Liver (tissue), 8 donors: ENCODE measurements at regions not wholly inside any gene's neighbourhood (a gene's known extent, or its start where the extent isn't known, plus 50 kb on each side); places are given as distances from the start of the nearest gene placed in this dataset.
"Not testable (repeated sequence)": the region's sequence is repeated elsewhere in the genome, so short reads cannot be mapped to it uniquely, and the experiment has no call there.

ENCODE experiments used
- DNase-seq: peaks from one replicate; pipeline ENCODE4 v3.0.0-alpha.2; 2017; ENCODE audit warnings: low spot score
- H3K27ac ChIP-seq, 2 donors: one replicate each; pipeline ENCODE4 v1.7.0; 2013; ENCODE audit warnings: inconsistent platforms in 2 of 2, low read length in 2 of 2, control low read depth in 1 of 2, low read depth in 1 of 2, mild to moderate bottlenecking in 1 of 2
- H3K27me3 ChIP-seq, 4 donors: one replicate each; pipeline versions ENCODE4 v1.6.1 to v1.7.0; 2013; ENCODE audit warnings: low read length in 3 of 4, inconsistent platforms in 1 of 4, mild to moderate bottlenecking in 1 of 4, moderate library complexity in 1 of 4; ENCODE audit not compliant: control insufficient read depth in 4 of 4, insufficient read depth in 4 of 4
- H3K36me3 ChIP-seq, 4 donors: one replicate each; pipeline versions ENCODE4 v1.6.1 to v1.7.0; 2013; ENCODE audit warnings: low read length in 3 of 4, mild to moderate bottlenecking in 3 of 4, low read depth in 1 of 4, moderate library complexity in 1 of 4; ENCODE audit not compliant: control insufficient read depth in 4 of 4, insufficient read depth in 3 of 4
- H3K4me1 ChIP-seq, 4 donors: one replicate each; pipeline versions ENCODE4 v1.6.1 to v1.7.0; 2013; ENCODE audit warnings: low read length in 3 of 4, mild to moderate bottlenecking in 3 of 4, moderate library complexity in 1 of 4; ENCODE audit not compliant: control insufficient read depth in 4 of 4, insufficient read depth in 4 of 4
- H3K4me3 ChIP-seq, 3 donors: one replicate each; pipeline versions ENCODE4 v1.6.1 to v1.7.0; 2013; ENCODE audit warnings: low read length in 3 of 3, control low read depth in 1 of 3, low read depth in 1 of 3, mild to moderate bottlenecking in 1 of 3
- H3K9ac ChIP-seq, 2 donors: one replicate each; pipeline ENCODE4 v1.7.0; 2013; ENCODE audit warnings: low read length in 2 of 2, mild to moderate bottlenecking in 2 of 2, moderate library complexity in 2 of 2, control low read depth in 1 of 2, low read depth in 1 of 2
- H3K9me3 ChIP-seq, 4 donors: one replicate each; pipeline versions ENCODE4 v1.6.1 to v1.7.0; 2013; ENCODE audit warnings: low read length in 3 of 4; ENCODE audit not compliant: control insufficient read depth in 4 of 4
- EGR1 ChIP-seq, 2 donors: IDR thresholded peaks; 2 replicates each; pipeline ENCODE4 v1.6.1; 2016 to 2018; ENCODE audit warnings: antibody characterized with exemption in 2 of 2, low read depth in 2 of 2
- FOXA1 ChIP-seq: IDR thresholded peaks from 2 replicates; pipeline ENCODE4 v1.6.1; 2016; ENCODE audit warnings: antibody characterized with exemption
- FOXA2 ChIP-seq: IDR thresholded peaks from 2 replicates; pipeline ENCODE4 v1.6.1; 2016; ENCODE audit warnings: antibody characterized with exemption
- GABPA ChIP-seq, 2 donors: IDR thresholded peaks in 1 of 2; conservative IDR thresholded peaks in 1 of 2; 2 replicates each; pipeline ENCODE4 v1.6.1; 2016; ENCODE audit warnings: antibody characterized with exemption in 2 of 2, mild to moderate bottlenecking in 1 of 2, moderate library complexity in 1 of 2
- HNF4A ChIP-seq, 2 donors: conservative IDR thresholded peaks; 2 replicates each; pipeline ENCODE4 v1.6.1; 2016; ENCODE audit warnings: antibody characterized with exemption in 2 of 2, mild to moderate bottlenecking in 2 of 2
- HNF4G ChIP-seq: IDR thresholded peaks from 2 replicates; pipeline ENCODE4 v1.6.1; 2016; ENCODE audit warnings: antibody characterized with exemption
- JUND ChIP-seq, 2 donors: IDR thresholded peaks; 2 replicates each; pipeline ENCODE4 v1.6.1; 2016; ENCODE audit warnings: antibody characterized with exemption in 2 of 2
- NR2F2 ChIP-seq: IDR thresholded peaks from 2 replicates; pipeline ENCODE4 v1.6.1; 2016; ENCODE audit warnings: antibody characterized with exemption
- RAD21 ChIP-seq, 2 donors: IDR thresholded peaks; 2 replicates each; pipeline ENCODE4 v1.6.1; 2016; ENCODE audit warnings: antibody characterized with exemption in 2 of 2, mild to moderate bottlenecking in 2 of 2
- RXRA ChIP-seq, 2 donors: IDR thresholded peaks; 2 replicates each; pipeline ENCODE4 v1.6.1; 2017 to 2018; ENCODE audit warnings: antibody characterized with exemption in 2 of 2, mild to moderate bottlenecking in 1 of 2
- SP1 ChIP-seq: IDR thresholded peaks from 2 replicates; pipeline ENCODE4 v1.6.1; 2018; ENCODE audit warnings: antibody characterized with exemption, mild to moderate bottlenecking
- TAF1 ChIP-seq: conservative IDR thresholded peaks from 2 replicates; pipeline ENCODE4 v1.6.1; 2016; ENCODE audit warnings: antibody characterized with exemption, mild to moderate bottlenecking
- YY1 ChIP-seq: IDR thresholded peaks from 2 replicates; pipeline ENCODE4 v1.6.1; 2016; ENCODE audit warnings: antibody characterized with exemption, mild to moderate bottlenecking
- WGBS: extraction: QIAGEN DNeasy Blood & Tissue Kit; methylation state at CpG from one replicate; pipeline ENCODE4 v1.1.7; 2013; 5-methylcytosine and 5-hydroxymethylcytosine counted together
- TF ChIP-seq, protein P1 (sequence below): IDR thresholded peaks from 2 replicates; pipeline ENCODE4 v1.6.1; 2016; ENCODE audit warnings: antibody characterized with exemption
- TF ChIP-seq, protein P2 (sequence below): IDR thresholded peaks from 2 replicates; pipeline ENCODE4 v1.6.1; 2016; ENCODE audit warnings: antibody characterized with exemption
- TF ChIP-seq, protein P3 (sequence below): fragments of 150-350 bp; IDR thresholded peaks from 2 replicates; pipeline ENCODE4 v1.5.1; 2017; ENCODE audit warnings: improper control_type of control experiment, low read depth, low read length; ENCODE audit not compliant: missing input control
- TF ChIP-seq, protein P4 (sequence below): IDR thresholded peaks from 2 replicates; pipeline ENCODE4 v1.6.1; 2016; ENCODE audit warnings: antibody characterized with exemption, mild to moderate bottlenecking
- TF ChIP-seq, protein P5 (sequence below): IDR thresholded peaks from 2 replicates; pipeline ENCODE4 v1.6.1; 2016; ENCODE audit warnings: antibody characterized with exemption
- donor health status: healthy.
- donor health status: healthy.
- donor health status: healthy.
- donor health status: healthy.
- donor health status: healthy.

DNA sequence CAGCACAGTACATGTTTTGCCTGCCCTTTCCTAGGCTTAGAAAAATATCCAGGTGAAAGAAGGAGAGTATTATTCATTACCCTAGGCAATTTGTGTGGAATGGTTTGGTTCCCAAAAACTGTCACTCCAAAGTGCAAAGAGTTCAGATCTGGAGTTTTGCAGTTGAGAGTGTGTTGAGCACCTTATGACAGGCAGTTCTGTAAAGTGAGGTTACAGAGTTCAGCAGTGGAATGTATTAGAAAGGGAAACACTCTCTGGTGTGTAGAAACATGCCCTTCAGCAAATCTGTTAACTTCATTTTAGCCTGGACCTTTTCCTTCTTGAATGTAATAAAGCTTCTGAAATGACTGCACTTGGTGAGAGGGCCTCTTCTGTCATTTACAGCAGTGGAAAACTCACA, 154.0 kb upstream of the SSTR1 start:
- no peak overlapping the region for H3K4me3 ChIP-seq
- no peak for TF ChIP-seq EGR1 (IDR thresholded peaks at IDR 0.05; ENCODE audit: low read depth in 2 of 2)
- H3K9me3 ChIP-seq, result no peaks in the 10 kb centered on the region
- no peak overlapping the region for H3K27ac ChIP-seq
- H3K27me3 ChIP-seq, result no peaks in the 10 kb centered on the region
- H3K9ac ChIP-seq, result no peak overlapping the region
- DNase-seq, result no peak
- H3K4me1 ChIP-seq, result no peaks in the 10 kb centered on the region
- H3K36me3 ChIP-seq, result no peaks in the 10 kb centered on the region

- Histone ChIP-seq H3K27me3 (no peaks in the 10 kb centered on the region), H3K4me3 (no peak overlapping the region), H3K9ac (no peak overlapping the region), H3K9me3 (peaks cover 0 to 3% (median 2%) of the 10 kb centered on the region in 4 donors), H3K4me1 (no peaks in the 10 kb centered on the region), H3K27ac (no peak overlapping the region), H3K36me3 (no peaks in the 10 kb centered on the region)
- TF ChIP-seq YY1 (no peak), SP1 (no peak), RXRA (IDR thresholded peaks at IDR 0.05) (no peak), FOXA2 (no peak), TAF1 (no peak), RAD21 (IDR thresholded peaks at IDR 0.05) (no peak), HNF4A (conservative IDR thresholded peaks at IDR 0.05) (no peak), HNF4G (no peak), FOXA1 (no peak), GABPA (IDR thresholded peaks at IDR 0.05 in 1 of 2, conservative IDR thresholded peaks at IDR 0.05 in 1 of 2) (no peak), NR2F2 (no peak), EGR1 (IDR thresholded peaks at IDR 0.05; ENCODE audit: low read depth in 2 of 2) (no peak), JUND (IDR thresholded peaks at IDR 0.05) (no peak)
- TF ChIP-seq, protein P1, sequence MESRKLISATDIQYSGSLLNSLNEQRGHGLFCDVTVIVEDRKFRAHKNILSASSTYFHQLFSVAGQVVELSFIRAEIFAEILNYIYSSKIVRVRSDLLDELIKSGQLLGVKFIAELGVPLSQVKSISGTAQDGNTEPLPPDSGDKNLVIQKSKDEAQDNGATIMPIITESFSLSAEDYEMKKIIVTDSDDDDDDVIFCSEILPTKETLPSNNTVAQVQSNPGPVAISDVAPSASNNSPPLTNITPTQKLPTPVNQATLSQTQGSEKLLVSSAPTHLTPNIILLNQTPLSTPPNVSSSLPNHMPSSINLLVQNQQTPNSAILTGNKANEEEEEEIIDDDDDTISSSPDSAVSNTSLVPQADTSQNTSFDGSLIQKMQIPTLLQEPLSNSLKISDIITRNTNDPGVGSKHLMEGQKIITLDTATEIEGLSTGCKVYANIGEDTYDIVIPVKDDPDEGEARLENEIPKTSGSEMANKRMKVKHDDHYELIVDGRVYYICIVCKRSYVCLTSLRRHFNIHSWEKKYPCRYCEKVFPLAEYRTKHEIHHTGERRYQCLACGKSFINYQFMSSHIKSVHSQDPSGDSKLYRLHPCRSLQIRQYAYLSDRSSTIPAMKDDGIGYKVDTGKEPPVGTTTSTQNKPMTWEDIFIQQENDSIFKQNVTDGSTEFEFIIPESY, result no peak
- TF ChIP-seq, protein P2, sequence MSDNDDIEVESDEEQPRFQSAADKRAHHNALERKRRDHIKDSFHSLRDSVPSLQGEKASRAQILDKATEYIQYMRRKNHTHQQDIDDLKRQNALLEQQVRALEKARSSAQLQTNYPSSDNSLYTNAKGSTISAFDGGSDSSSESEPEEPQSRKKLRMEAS, result no peak
- TF ChIP-seq, protein P3, sequence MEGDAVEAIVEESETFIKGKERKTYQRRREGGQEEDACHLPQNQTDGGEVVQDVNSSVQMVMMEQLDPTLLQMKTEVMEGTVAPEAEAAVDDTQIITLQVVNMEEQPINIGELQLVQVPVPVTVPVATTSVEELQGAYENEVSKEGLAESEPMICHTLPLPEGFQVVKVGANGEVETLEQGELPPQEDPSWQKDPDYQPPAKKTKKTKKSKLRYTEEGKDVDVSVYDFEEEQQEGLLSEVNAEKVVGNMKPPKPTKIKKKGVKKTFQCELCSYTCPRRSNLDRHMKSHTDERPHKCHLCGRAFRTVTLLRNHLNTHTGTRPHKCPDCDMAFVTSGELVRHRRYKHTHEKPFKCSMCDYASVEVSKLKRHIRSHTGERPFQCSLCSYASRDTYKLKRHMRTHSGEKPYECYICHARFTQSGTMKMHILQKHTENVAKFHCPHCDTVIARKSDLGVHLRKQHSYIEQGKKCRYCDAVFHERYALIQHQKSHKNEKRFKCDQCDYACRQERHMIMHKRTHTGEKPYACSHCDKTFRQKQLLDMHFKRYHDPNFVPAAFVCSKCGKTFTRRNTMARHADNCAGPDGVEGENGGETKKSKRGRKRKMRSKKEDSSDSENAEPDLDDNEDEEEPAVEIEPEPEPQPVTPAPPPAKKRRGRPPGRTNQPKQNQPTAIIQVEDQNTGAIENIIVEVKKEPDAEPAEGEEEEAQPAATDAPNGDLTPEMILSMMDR, result no peak
- TF ChIP-seq, protein P4, sequence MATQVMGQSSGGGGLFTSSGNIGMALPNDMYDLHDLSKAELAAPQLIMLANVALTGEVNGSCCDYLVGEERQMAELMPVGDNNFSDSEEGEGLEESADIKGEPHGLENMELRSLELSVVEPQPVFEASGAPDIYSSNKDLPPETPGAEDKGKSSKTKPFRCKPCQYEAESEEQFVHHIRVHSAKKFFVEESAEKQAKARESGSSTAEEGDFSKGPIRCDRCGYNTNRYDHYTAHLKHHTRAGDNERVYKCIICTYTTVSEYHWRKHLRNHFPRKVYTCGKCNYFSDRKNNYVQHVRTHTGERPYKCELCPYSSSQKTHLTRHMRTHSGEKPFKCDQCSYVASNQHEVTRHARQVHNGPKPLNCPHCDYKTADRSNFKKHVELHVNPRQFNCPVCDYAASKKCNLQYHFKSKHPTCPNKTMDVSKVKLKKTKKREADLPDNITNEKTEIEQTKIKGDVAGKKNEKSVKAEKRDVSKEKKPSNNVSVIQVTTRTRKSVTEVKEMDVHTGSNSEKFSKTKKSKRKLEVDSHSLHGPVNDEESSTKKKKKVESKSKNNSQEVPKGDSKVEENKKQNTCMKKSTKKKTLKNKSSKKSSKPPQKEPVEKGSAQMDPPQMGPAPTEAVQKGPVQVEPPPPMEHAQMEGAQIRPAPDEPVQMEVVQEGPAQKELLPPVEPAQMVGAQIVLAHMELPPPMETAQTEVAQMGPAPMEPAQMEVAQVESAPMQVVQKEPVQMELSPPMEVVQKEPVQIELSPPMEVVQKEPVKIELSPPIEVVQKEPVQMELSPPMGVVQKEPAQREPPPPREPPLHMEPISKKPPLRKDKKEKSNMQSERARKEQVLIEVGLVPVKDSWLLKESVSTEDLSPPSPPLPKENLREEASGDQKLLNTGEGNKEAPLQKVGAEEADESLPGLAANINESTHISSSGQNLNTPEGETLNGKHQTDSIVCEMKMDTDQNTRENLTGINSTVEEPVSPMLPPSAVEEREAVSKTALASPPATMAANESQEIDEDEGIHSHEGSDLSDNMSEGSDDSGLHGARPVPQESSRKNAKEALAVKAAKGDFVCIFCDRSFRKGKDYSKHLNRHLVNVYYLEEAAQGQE, result no peak
- TF ChIP-seq, protein P5, sequence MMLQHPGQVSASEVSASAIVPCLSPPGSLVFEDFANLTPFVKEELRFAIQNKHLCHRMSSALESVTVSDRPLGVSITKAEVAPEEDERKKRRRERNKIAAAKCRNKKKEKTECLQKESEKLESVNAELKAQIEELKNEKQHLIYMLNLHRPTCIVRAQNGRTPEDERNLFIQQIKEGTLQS, result no peak
- 81% methylated on average over 2 of the region's 2 CpGs for WGBS
- DNase-seq, result no peak
Observed at GRCh38 chr14:38056270-38056669, 151.4 kb upstream of the SSTR1 start.

DNA sequence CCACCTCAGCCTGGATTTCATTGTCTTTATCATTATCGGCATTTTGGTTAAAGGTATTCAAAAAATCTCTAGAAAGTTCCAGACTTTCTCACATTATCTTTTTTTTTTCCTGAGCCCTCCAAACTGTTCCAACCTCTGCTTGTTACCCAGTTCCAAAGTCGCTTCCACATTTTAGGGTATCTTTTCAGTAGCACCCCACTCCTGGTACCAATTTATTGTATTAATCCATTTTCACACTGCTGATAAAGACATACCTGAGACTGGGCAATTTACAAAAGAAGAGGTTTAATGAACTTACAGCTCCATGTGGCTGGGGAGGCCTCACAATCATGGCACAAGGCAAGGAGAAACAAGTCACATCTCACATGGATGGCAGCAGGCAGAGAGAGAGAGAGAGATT, 145.5 kb upstream of the SSTR1 start:
- not testable (repeated sequence) for H3K27me3 ChIP-seq, H3K9ac ChIP-seq, H3K4me1 ChIP-seq, H3K4me3 ChIP-seq, DNase-seq, H3K36me3 ChIP-seq, H3K27ac ChIP-seq
- peaks cover 3 to 19% (median 10%) of the 10 kb centered on the region in 4 donors for H3K9me3 ChIP-seq
- 94% methylated on average over 2 of the region's 2 CpGs for whole genome bisulfite sequencing
